ENCODE measurements at regions not wholly inside any gene's neighbourhood (a gene's known extent, or its start where the extent isn't known, plus 50 kb on each side); places are given as distances from the start of the nearest gene placed in this dataset.
"Not testable (repeated sequence)": the region's sequence is repeated elsewhere in the genome, so short reads cannot be mapped to it uniquely, and the experiment has no call there.

DNA sequence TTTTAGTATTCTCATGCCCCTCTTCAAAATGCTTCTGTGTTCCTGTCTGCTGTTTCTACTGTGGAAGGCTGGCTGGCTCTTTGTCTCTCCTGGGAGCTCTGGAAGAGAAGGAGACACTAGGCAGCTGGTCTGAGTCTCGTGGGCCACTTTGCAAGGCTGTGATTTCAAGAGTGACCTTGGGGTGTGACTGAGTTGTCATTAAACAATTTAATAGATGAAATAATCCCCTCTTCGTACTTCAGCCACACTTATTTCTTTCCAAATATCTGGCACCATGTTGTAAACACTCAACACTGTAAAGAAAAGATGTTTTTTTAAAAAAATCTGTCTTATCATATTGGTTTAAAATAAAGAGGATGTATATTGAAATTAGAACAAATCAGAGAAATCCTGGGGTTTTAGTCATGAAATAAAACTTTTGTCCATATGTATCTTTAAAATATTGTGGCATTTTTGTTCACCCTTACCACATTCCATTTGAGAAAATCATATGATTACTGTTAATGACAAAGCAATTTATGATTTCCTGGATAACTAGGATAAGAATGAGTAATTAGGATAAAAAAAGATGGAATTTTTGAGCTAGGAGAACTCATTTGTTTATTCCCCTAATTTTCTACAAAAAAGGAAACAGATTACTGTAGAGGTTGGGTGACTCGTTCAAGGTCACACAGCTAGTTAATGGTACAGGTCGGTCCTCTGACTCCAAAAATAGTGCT lies 200.8 kb downstream of the MAT2B start:
- no peak for DNase-seq

GRCh38 chr5:163712011-163712410 lies 206.6 kb downstream of the MAT2B start:
- DNase-seq = no peak

DNA sequence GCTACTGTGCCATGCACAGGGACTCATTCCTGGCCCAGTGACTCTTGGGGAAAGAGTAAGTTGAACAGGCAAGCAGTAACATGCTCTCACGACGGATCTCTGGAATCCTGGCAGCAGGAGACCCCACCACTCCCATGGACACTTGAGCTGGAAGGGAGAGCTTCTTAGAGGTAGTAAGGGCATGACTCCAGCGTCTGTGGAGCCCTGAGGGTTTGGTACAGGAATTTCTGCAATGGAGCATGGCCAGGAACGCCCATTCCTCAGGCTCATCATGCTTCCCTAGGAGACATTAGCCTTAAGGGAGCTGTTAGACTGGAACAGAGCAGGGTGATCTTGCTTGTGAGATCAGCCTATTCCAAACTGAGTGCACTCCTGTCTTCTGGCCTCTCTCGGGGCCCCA lies 212.9 kb downstream of the MAT2B start:
- DNase-seq = no peak

- peak; percentile 26 for DNase-seq
Measured at GRCh38 chr5:163724305-163724704, 218.9 kb downstream of the MAT2B start.

DNA sequence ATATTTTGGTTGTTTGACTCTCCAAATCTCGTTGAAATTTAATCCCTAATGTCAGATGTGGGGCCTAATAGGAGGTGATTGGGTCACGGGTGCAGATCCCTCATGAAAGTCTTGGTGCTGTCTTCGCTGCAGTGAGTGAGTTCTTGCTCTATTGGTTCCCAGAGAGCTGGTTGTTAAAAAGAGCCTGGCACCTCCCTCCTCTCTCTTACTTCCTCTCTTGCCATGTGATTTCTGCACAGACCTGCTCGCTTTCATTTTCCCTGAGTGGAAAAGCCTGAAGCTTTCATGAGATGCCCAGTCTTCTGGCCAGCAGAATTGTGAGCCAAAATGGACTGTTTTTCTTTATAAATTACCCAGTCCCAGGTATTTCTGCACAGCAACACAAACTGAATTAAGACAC lies 221.6 kb downstream of the MAT2B start:
- DNase-seq = no peak

GRCh38 chr5:163730206-163730756 lies 224.9 kb downstream of the MAT2B start:
- no peak for DNase-seq

DNA sequence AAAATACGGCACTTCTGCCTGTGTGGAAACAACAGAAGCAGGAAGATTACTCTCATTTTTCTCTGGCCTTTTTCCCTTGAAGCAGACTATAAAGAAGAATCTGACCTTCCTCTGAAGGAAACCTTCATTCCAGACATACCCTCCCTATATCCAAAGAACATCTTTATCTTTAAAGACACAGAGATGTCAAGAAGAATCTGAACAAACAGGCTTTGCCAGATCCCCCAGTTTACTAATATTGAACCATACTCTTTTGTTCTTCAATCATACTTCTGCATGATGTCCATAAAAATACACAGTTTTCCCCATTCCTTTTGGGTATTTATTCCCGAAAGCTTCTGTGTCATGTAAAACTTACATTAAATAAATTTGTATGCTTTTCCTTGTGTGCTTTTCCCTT lies 225.8 kb downstream of the MAT2B start:
- no peak for DNase-seq

- DNase-seq = no peak
Measured at GRCh38 chr5:163735069-163735468, 229.7 kb downstream of the MAT2B start.

DNA sequence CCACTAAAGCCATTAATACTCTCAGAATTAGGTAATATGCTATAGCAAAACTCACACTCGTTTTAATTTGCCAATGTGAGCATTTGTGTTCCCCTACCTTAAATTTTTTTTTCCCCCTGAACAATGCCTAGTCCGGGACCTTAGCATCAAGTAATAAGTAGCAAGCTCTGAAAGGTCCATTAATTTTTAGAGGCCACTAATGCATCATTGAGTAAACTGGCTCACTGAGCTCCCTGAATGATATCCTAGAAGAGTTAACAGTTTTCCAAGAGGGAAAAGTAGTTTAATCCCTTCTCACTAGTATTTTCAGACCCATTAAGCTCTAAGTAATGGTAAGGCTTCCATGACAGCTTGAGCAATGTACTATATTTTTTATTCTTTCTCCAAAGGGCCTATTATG lies 242.2 kb downstream of the MAT2B start:
- no peak for DNase-seq

DNA sequence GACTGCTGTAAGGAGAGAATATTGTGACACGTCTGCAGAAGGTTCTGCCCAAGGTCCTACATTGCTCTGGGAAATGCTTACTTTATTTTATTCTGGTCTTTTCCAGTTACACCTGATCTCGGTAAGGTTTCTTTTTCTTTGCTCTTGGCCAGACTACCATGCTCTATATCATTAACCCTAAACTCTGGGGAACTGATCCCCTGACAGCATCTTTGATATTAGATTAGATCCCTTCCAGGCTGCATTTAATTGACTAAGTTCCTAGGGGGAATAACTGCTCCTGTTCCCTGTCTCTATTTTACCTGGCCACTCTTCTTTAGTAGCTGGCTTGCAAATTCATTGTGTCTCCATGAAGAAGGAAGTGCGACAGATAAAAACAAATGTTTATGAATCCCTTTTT lies 243.5 kb downstream of the MAT2B start:
- DNase-seq = no peak

DNA sequence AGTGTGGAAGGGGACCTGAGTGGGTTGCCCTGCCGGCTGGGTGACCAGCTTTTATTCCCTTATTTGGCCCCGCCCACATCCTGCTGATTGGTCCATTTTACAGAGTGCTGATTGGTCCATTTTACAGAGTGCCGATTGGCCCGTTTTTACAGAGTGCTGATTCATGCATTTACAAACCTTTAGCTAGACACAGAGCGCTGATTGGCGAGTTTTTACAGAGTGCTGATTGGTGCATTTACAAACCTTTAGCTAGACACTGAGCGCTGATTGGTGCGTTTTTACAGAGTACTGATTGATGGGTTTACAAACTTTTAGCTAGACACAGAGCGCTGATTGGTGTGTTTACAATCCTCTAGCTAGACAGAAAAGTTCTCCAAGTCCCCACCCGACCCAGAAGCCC lies 245.0 kb downstream of the MAT2B start:
- not testable (repeated sequence) for DNase-seq

DNA sequence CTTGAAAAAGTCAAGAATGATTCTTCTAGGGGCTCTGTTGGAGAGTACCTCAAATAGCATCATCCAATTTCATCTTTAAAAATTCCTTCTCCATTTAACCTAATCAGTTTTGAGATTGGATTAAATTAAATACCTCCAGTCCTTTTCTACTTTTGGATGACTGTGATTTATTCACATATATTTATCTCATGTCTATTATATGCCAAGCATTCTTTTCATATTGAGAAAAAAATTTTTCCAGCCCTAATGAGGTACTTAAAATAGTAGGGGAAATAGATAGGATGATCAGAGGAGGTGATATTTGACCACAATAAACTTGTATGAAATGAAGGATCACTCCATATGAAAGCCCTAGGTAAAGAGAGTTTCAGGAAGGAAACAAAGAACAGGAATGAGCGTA lies 250.1 kb downstream of the MAT2B start:
- DNase-seq = no peak

- DNase-seq = no peak
Measured at GRCh38 chr5:163756170-163756569, 250.8 kb downstream of the MAT2B start.

GRCh38 chr5:163757344-163757743 lies 251.9 kb downstream of the MAT2B start:
- no peak for DNase-seq

DNA sequence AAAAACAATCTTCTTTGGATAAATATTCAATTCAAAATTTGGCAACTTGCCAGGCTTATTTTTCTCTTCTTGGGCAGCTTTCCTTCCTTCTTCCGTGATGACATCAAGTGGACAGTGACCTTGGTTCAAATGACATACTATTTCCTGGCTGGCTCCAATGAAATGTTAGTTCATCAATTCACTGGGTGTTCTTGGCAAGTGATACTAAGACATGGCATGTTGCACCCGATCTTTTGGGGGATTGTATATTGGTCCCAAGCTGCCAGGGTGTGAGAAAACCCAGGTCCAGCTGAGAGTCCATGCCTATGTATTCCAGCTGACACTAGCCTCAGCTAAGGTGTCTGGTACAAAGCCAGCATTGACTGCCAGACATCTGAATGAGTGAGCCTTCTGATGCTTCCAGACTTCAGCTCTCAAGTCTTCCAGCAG lies 252.9 kb downstream of the MAT2B start:
- no peak for DNase-seq

- DNase-seq = no peak
Measured at GRCh38 chr5:163759000-163759704, 253.7 kb downstream of the MAT2B start.

GRCh38 chr5:163760498-163760897 lies 255.1 kb downstream of the MAT2B start:
- DNase-seq = no peak

DNA sequence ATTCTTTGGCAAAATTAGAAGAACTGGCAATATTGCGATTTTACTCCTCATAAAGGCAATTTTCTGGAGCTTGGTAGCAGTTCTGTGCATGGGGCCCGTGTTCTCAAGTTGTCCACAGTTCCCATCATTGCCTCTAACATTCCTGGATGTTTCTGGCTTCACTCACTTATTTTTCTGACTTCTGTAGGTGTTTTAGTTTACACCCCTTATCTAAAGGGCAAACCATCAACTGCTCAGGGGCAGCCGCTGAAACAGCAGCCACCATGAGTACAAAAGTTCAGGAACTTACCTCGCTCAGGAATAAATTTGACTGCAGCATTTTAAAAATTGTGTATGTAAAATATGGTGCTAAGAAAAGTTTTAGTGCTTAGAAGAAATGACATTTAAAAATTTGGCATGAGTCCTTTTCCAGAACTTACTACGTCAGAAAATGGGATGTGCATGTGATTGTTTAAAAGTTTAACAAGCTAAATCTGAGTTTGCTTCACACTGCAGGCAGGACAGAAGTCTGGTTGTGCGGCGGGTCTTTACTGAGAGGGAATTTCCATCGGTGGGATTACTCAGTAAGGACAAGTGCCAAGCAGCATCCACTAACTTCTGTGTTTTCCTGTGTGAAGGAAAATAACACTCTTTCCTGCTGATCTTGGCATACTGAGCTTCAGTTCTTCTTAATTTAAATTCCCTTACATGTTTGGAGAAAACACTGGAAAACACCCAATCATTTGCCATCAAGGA lies 261.7 kb downstream of the MAT2B start:
- DNase-seq = no peak

- DNase-seq = no peak
Measured at GRCh38 chr5:163770625-163771024, 265.2 kb downstream of the MAT2B start.

GRCh38 chr5:163772241-163772640 lies 266.8 kb downstream of the MAT2B start:
- DNase-seq = no peak

DNA sequence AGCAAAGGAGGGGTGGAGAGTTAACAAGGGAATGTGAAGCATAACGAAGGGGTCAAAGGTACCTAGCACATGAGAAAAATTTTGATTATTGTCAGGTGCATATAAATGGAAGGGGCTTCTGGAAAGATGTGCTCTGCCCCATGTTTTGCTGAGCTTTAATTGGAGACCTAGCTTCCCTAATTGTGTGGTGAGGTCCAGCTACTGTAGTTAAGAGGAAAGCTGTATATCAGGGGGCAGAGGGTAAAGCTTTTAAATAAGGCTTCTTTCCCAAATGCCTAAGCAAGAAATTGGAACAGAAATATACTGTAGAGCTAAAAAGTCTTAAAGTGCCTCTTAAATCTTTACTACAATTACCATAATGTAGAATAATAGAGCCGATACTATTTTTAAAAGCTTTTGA lies 267.2 kb downstream of the MAT2B start:
- DNase-seq = no peak

- DNase-seq = no peak
Measured at GRCh38 chr5:163773226-163773625, 267.8 kb downstream of the MAT2B start.

DNA sequence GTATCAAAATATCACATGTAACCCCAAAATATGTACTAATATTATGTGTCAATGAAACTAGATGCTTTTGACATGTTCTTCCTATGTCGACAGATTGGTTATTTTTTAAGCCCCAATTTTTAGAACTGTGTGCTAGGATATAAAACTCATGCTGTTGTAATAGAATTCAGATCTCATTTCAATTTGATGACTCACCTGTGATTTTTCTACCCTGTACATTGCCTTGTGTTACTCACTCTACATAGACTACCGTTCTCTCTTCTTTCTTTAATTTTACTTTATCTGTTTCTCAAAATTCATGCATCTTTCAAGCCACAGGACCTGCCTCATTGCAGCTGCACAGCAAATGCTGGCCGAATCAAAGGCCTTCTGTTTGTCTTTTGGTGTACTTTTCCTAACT lies 284.5 kb downstream of the MAT2B start:
- no peak for DNase-seq

- DNase-seq = no peak
Measured at GRCh38 chr5:163790497-163790896, 285.1 kb downstream of the MAT2B start.
